GM21529 (cell line): ENCODE measurements at regions not wholly inside any gene's neighbourhood (a gene's known extent, or its start where the extent isn't known, plus 50 kb on each side); places are given as distances from the start of the nearest gene placed in this dataset.
"Not testable (repeated sequence)": the region's sequence is repeated elsewhere in the genome, so short reads cannot be mapped to it uniquely, and the experiment has no call there.

Source experiments
- ATAC-seq: cut with Tn5 transposase; IDR thresholded peaks from one replicate; pipeline ENCODE4 v1.9.1; 2021; ENCODE audit not compliant: unreplicated experiment

- no peak for ATAC-seq
These were observed 199.3 kb downstream of the C9orf152 start for GRCh38 chr9:110008663-110009062.

GRCh38 chr9:110011628-110012320, 196.2 kb downstream of the C9orf152 start:
- no peak for ATAC-seq

GRCh38 chr9:110013064-110013463, 194.9 kb downstream of the C9orf152 start:
- ATAC-seq, result no peak

GRCh38 chr9:110015759-110016158, 192.2 kb downstream of the C9orf152 start:
- no peak for ATAC-seq

GRCh38 chr9:110016340-110016739, 191.6 kb downstream of the C9orf152 start:
- ATAC-seq, result no peak

GRCh38 chr9:110020216-110020615, 187.7 kb downstream of the C9orf152 start:
- ATAC-seq, result not testable (repeated sequence)

- peak; percentile 99 for ATAC-seq
These were observed 186.1 kb downstream of the C9orf152 start for GRCh38 chr9:110021891-110022290.

GRCh38 chr9:110023221-110023620, 184.7 kb downstream of the C9orf152 start:
- ATAC-seq, result not testable (repeated sequence)

- ATAC-seq, result no peak
These were observed 182.3 kb downstream of the C9orf152 start for GRCh38 chr9:110025551-110026170.

GRCh38 chr9:110027671-110028081, 180.3 kb downstream of the C9orf152 start:
- no peak for ATAC-seq

GRCh38 chr9:110028271-110028670, 179.7 kb downstream of the C9orf152 start:
- no peak for ATAC-seq

GRCh38 chr9:110028676-110029075, 179.3 kb downstream of the C9orf152 start:
- no peak for ATAC-seq

GRCh38 chr9:110029429-110029955, 178.5 kb downstream of the C9orf152 start:
- ATAC-seq, result no peak

GRCh38 chr9:110029956-110030480, 177.9 kb downstream of the C9orf152 start:
- ATAC-seq, result no peak

GRCh38 chr9:110030632-110031031, 177.3 kb downstream of the C9orf152 start:
- no peak for ATAC-seq

GRCh38 chr9:110031511-110032173, 176.3 kb downstream of the C9orf152 start:
- no peak for ATAC-seq

- ATAC-seq, result not testable (repeated sequence)
These were observed 175.4 kb downstream of the C9orf152 start for GRCh38 chr9:110032532-110032931.

- ATAC-seq, result no peak
These were observed 174.1 kb downstream of the C9orf152 start for GRCh38 chr9:110033869-110034268.

GRCh38 chr9:110036286-110036685, 171.7 kb downstream of the C9orf152 start:
- no peak for ATAC-seq

- no peak for ATAC-seq
These were observed 167.2 kb downstream of the C9orf152 start for GRCh38 chr9:110040788-110041187.

- no peak for ATAC-seq
These were observed 166.5 kb downstream of the C9orf152 start for GRCh38 chr9:110041452-110041851.
